ENCODE measurements at regions not wholly inside any gene's neighbourhood (a gene's known extent, or its start where the extent isn't known, plus 50 kb on each side); places are given as distances from the start of the nearest gene placed in this dataset.

- no peak for TF ChIP-seq CTCF (IDR thresholded peaks at IDR 0.05; ENCODE audit: borderline replicate concordance, insufficient read depth, low read depth, low read length)
- H3K4me3 ChIP-seq (ENCODE audit: low read depth, low read length), result no peak overlapping the region
Observed at GRCh38 chr21:28280611-28281010, 712.1 kb downstream of the LTN1 start.

DNA sequence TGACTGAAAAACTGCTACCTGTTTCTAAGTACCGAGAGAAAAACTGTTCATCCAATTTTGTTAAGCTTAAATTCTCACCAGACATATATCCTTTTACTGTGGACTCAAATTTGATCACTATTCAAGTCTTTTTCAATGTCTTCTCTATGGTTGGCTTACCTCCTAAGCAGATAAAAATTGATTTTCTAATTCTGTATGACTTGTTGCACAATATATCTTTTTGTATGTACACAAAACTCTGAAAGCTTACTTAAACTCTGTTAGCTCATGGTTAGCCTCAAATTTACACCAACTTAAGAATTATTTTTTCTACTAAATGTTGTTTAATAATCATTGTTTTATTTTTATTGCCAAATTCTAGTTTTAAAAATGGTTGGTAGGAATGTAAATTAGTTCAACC lies 715.4 kb downstream of the LTN1 start:
- H3K4me3 ChIP-seq (ENCODE audit: low read depth, low read length), result no peak overlapping the region
- no peak for TF ChIP-seq CTCF (IDR thresholded peaks at IDR 0.05; ENCODE audit: borderline replicate concordance, insufficient read depth, low read depth, low read length)

DNA sequence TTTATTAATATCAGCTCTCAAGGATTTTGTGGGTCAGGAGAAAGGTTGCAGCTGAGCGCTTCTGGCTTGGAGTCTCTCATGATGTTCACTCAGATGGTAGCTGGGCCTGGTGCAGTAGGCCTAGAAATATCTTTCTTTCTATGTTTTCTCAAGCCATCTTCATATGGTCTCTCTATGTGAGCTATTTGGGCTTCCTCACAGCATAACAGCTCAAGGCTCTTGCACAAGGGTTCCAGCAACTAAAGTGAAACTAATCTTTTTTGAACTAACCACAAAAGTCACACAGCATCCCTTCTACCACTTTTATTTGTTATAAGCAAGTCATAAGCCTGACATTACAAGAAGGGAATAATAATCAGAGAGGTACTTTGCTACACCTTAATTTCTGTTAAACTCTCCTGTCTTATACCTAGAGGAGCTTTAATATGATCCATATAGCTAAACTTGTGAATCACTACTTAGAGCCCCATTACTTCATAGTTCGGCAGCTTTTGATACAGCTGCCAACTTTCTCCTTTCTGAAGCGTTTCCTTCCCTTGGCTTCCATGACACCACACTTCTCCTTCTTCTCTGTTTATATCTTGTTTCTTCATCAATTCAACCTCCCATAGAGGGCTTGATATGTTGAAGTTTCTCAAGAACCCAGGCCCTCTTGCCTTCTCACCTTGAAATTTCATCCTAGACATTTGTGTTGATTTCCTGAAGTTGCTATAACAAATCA lies 720.2 kb downstream of the LTN1 start:
- no peak for TF ChIP-seq CTCF (IDR thresholded peaks at IDR 0.05; ENCODE audit: borderline replicate concordance, insufficient read depth, low read depth, low read length)
- no peak overlapping the region for H3K4me3 ChIP-seq (ENCODE audit: low read depth, low read length)

GRCh38 chr21:28269173-28269572 lies 723.5 kb downstream of the LTN1 start:
- TF ChIP-seq CTCF (IDR thresholded peaks at IDR 0.05; ENCODE audit: borderline replicate concordance, insufficient read depth, low read depth, low read length), result no peak
- no peak overlapping the region for H3K4me3 ChIP-seq (ENCODE audit: low read depth, low read length)

DNA sequence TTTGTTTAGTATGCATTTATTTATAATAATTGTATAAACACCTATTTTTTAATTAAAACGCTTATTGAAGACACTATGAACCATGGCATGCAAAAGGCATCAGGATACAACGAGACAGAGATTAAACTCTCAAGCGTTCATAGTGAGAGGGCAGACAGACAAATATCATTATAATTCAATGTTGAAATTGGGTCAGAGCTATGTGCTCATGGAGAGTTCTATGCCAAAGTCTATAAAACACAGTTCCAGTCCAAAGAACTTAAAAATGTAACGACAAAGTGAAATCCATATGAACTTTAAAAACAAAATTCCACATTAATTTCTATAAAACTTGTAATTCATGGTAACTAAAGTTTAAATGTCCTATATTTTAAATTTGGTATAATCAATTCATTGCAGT lies 724.0 kb downstream of the LTN1 start:
- no peak overlapping the region for H3K4me3 ChIP-seq (ENCODE audit: low read depth, low read length)
- TF ChIP-seq CTCF (IDR thresholded peaks at IDR 0.05; ENCODE audit: borderline replicate concordance, insufficient read depth, low read depth, low read length), result no peak

DNA sequence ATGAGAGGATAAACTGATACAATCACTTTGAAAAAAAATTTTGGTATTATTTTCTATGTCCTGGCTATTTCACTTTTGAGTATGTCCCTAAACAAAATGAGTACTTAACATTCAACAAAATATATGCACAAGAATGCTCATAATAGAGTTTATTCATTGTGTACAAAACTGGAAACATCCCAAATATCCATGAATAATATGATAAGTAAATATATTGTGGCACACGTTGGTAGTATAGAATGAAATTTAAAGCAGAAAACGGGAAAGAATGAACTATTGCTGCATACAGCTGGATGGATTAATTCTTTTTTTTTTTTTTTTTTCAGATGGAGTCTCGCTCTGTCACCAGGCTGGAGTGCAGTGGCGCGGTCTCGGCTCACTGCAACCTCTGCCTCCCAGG lies 725.2 kb downstream of the LTN1 start:
- no peak overlapping the region for H3K4me3 ChIP-seq (ENCODE audit: low read depth, low read length)
- no peak for TF ChIP-seq CTCF (IDR thresholded peaks at IDR 0.05; ENCODE audit: borderline replicate concordance, insufficient read depth, low read depth, low read length)

GRCh38 chr21:28266061-28266460 lies 726.6 kb downstream of the LTN1 start:
- TF ChIP-seq CTCF (IDR thresholded peaks at IDR 0.05; ENCODE audit: borderline replicate concordance, insufficient read depth, low read depth, low read length), result no peak
- H3K4me3 ChIP-seq (ENCODE audit: low read depth, low read length), result no peak overlapping the region
